Activated CD4-positive, alpha-beta T cell treated with anti-CD3 and anti-CD28 coated beads, Interleukin-10, Interleukin-2, amounts not matched to agents 100 ng/mL and 50 ng/mL, durations not matched to agents 16 hours and 8 hours (primary cell): ENCODE measurements at regions not wholly inside any gene's neighbourhood (a gene's known extent, or its start where the extent isn't known, plus 50 kb on each side); places are given as distances from the start of the nearest gene placed in this dataset.

Experiments
- DNase-seq: peaks from one replicate; pipeline ENCODE4 v3.0.0-alpha.2; 2020

DNA sequence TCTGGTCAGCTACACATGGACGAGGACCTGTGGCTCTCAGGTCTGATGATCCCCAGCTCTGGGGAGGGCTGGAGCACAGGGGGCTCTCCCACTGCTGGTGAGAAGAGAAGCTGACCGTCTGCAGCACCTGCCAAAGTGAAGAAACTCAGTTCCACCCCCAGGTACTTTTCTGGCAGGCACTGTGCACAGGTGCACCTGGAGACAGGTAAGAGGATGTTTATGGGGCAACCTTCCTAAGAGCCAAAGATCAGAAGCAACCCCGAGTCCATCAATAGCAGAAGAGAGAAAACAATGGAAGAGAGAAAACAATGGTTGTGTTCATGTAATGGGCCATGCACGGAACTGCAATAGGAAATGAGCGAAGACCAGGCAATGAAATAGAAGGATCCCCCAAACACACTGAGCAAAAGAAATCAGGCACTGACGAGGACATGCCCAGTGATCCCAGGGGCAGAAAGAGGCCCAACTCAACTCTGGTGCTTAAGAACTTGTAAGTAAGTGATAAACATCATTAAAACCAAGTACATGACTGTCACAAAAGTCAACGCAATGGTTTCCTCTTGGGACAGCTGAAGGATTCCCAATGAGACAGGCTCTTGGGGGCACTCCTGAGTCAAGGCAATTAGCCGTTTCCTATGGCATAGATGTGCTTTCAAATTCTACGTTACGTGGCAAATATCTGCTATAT lies 95.0 kb upstream of the ALDH1A3 start:
- no peak for DNase-seq

DNA sequence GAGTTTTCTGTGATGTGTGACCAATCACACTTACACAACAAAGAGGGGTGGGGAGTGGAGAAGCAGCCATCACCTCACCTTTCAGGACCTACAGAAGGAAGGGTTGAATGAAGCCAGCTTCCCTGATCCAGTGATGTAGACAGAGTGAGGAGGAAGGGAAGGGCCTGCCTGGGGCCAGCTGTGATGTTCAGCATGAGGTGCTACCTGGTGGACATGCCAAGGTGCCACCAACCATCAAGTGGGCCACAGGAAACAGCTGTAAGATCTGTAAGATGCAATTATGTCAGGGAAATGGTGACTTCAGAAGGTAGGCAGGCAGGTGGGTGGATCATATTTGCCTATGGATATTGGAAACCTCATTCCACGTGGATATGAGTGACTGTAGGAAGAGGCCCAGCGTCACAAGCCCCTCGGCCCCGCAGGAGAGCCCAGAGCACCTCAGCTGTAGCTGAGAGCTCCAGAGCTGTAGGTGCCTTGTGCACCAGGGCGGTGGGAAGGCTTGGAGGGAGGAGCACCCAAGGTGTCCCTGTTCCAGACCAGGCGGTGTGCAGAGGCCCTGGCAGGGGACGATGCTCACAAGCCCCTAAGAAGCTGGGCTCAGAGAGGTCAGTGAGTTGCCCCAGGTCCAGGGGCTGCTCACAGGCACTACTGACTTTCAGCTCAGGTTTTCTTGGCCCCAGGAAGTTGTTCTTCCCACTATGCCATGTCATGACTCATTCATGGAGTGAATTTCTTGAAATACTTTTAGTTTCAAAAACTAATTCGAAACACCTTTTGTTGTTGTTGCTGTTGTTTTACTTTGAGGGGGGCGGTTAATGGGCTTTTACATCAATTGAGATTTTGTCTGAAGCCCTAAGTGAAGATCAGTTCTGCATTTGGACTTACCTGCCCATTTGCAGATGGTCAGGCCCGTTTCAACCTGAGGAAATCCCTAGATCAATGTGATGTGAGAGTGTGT lies 94.2 kb upstream of the ALDH1A3 start:
- DNase-seq, result no peak

DNA sequence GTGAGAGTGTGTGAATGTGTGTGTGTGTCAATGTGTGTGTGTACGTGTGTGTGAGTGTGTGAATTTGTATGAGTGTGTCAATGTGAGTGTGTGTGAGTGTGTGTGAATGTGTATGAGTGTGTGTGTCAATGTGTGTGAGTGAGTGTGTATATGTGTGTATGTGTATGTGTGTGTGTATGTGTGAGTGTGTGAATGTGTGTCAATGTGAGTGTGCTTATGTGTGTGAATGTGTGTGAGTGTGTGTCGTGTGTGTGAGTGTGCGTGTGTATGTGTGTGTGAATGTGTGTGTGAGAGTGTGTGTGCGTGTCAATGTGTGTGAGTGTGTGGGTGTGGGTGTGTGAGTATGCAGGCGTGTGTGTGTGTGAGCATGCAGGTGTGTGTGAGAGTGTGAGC lies 93.5 kb upstream of the ALDH1A3 start:
- DNase-seq, result no peak

DNA sequence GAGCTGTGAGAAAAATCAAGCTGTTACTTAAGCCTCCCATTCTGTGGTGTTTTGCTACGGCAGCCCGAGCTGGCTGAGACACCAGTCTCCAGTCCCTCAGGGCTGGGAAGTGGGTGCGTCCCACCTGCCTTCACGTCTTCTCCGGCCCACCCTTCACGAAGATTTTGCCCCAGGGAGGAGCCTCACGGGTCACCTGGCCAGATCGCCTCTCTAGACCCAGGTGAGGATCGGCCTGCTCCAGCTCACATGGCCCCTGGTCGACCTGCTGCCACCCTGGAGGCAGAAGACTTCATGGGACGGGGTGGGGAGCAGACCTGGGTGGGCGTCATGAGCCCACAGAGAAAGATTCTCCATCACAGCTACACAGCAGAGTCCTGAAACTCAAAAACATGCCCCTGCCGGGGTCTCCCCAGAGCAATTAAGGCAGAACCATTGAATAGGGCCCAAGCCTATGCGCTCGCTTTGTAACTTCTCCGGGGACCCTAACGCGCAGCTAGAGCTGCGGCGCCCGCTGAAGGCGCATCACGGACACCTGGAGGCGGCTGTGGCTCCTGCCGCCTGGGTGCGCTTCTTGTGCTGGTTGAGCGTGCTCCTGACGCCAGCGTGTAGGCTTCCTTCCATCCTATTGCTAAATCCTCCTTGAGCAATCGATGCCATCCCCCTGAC lies 92.6 kb upstream of the ALDH1A3 start:
- no peak for DNase-seq

DNA sequence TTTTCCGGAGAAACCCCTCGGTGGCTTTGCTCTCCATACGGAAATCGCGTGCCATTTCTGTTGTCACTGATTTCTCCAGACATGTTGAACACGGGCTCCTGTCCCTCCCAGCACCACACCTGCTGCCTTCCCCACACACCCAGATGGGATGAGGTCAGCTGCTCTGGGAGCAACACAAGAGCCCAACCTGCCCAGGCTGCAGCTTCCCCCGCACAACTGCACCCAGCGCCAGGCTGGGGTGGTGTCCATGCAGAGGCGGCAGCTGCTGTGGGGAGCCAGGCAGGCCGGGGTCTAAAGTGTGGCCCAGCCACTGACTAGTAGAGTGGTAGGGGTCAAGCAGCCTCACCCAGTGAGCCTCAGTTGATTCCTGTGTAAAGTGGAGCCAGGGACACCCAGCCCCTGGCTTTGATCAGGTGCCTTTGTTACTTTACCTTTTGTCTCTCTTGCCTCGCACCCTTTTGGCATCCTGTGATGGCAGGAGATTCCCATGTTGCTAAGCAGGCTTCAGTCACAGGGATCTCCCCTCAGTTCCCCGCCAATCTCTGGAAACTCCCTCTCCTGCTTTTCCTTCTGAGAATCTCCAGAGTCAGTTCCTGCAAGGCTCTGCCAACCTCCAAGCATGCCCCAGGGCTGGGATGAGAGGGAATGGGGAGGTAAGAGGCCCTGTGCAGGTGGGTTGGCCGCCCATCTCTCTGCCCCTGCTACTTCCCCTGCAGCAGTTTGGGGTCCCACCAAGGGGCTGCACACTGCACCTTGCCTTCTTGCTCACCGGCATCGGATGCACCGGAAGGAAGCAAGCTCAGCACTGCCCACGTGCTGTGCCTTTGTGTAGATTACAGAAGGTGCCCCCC lies 91.8 kb upstream of the ALDH1A3 start:
- DNase-seq, result no peak

DNA sequence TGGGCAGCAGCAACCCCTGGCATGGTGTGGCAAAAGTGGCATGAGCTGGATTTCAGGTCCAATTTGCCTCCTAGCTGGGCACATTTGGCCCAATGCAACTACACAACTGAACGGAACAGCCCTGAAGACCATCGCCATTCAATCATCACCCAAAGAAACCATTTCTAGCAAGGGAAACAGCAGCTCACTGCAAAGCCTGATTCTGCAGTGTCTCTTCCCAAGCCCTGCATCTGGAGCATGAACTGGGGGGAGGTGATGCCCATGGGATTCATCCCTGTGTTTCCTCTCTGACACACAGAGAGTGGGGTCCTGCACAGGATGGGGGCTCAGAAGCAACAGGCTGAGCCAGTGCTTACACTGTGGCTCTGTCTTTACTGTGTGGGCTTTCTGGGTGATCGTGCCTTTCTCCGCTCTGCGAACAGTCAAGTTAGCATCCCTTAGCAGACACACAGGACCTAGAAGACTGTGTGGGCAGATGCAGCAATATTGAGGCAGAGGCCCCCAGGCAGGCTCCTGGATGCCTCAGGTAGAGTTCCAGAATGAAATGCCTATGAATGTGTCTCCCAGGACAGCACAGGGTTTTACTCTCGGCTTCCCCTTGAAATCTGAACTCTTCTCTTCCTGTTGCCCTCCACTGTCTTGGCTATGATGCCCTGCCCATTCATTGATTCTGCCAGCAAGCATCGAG lies 91.1 kb upstream of the ALDH1A3 start:
- no peak for DNase-seq

DNA sequence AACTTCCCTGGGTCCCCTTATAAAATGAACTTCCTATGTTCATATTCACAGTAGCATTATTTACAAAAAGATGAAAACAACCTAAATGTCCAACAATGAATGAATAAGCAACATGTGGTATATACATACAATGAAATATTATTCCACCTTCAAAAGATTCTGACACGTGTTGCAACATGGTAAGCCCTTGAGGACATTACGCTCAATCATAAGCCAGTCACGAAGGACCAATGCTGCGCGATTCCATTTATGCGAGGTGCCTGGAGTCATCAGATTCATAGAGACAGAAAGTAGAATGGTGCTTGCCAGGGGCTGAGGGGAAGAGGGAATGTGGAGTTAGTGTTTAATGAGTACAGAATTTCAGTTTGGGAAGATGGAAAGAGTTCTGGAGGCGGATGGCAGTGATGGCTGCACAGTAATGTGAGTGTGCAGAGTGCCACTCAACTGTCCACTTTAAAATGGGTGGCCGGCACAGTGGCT lies 88.8 kb upstream of the ALDH1A3 start:
- DNase-seq, result no peak

DNA sequence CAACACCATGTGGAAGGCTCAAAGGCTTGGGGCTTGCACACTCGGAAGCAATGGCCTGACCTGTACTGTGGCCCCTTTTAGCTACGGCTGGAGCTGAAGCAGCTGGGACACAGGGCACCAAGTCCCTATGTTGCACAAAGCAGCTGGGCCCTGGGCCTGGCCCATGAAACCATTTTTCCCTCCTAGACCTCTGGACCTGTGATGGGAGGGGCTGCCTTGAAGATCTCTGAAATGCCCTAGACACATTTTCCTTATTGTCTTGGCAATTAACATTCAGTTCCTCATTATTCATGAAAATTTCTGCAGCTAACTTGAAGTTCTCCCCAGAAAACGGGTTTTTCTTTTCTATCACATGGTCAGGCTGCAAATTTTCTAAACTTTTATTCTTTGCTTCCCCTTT lies 85.6 kb upstream of the ALDH1A3 start:
- no peak for DNase-seq

DNA sequence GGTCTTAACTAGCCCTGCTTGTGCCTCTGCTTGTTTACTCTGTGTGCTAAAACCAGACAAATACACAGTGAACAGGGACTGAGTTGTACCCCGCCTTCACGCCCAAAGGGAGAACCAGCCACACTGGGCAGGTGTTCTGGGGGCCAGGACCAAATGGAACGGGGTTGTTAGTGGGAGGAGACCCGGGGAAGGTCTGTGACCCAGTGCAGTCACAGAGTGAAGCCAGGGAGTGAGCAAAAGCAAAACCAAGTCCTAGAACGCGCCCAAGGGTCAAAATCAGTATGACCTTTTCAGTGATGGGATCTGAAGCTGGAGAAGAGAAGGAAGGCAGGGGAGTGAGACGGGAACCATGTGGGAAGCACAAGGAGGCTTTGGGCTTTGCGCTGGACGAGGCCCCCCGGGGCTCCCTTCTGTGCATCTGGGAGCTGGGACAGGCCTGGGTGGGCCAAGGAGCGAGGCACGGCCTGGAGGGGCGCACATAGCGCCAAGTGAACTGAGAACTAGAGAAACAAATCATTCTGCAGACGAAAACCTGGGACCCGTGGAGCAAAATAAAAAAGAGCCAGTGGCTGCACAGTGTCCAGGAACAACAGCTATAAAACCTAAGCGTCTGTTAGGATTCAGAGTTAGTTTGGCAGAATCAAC lies 78.3 kb upstream of the ALDH1A3 start:
- no peak for DNase-seq

DNA sequence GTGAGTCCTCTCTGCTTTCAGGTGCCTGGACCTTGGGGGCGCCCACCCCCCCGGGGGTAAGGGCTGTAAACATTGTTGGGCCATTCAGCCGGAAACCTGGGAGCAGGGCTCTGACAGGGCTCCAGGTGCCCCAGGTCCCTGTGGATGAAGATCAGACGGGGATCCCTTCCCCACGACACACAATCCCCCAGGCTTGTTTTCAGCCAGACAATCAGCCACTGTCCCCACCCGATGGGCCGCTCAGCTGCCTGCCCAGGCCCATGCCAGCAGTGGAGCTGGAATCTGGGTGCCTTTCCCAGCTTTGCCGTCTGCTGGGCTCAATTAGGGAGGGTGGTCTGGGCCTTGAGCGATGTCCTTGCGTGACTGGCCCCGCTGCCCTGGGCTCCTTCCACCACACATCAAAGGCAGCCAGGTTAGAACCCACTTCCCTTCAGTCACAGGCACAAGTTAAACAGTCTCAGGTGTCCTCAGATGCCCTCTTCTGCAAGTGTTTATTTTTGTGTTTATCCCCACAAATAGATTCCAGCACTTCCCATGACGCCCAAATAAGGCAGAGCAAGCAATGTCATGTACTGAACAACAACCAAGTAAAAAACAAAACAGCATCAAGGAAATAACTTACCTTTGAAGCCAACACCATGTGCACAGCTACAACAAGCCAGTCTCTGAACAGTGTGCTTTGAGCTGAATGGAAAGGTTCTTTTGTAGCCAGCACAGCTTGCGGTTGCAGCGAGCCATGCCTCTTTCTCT lies 77.0 kb upstream of the ALDH1A3 start:
- no peak for DNase-seq

DNA sequence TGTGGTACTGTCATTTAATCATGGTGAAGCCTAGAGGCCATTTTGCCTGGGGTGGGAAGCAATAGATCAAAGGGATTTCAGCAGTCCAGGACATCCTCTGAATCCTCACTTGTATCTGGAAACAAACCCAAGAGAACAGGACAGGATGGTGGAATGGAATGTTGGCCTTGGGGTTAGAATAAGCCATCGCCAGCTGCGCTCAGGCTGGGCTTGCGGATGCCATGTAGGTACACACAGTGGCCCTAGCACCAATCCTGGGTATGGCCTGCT lies 76.5 kb upstream of the ALDH1A3 start:
- no peak for DNase-seq

DNA sequence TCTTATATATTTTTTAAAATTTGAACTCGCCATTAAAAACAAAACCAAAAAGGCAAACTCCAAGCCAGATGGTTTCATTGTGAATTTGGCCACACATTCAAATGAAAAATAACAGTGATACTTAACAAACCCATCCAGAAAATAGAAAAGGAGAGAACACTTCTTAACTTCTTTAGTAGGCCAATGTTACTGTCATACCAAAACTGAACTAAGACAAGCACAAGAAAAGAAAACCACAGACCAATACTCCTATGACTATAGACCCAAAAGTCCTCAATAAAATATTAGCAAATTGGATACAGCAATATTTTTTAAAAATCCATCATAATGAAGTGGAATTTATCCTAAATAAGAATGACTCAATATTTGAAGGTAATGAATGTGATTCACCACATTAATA lies 73.5 kb upstream of the ALDH1A3 start:
- peak; percentile 17 for DNase-seq

DNA sequence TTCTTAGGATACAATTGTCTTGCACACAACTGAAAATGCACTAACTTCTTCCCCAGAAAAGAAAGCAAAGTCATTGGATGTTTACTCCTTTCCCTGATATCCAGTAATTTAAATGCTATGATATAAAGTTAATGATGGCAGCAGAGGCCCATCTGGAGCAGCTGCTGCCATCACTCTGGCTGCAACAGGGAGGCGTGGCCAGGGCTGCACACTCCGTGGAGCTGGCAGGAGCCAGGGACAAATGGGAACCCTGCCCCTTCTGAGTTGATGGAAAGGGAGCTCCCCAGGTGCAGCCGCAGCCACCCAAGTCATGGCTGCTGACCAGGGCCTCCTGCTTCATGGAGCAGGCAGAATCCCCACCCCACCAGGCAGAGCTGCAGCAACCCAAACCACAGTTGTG lies 72.6 kb upstream of the ALDH1A3 start:
- DNase-seq, result no peak

DNA sequence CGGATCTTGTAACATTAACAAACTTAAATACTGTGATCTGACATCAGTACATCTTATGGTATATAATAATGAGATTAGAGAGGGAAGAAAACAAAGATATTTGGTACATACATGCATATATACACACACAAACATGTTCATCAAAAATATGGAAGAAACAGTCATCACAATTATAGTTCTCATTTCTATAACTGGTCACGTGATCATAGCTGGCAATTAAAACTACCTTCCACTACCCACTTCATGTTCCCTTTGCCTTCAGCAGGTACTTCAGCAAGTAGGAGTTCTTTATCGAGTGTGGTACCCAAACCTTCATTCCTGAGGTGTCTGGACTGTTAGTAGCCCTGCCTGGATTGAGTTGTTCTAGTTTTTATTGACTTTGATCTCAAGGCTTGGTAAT lies 70.9 kb upstream of the ALDH1A3 start:
- no peak for DNase-seq

DNA sequence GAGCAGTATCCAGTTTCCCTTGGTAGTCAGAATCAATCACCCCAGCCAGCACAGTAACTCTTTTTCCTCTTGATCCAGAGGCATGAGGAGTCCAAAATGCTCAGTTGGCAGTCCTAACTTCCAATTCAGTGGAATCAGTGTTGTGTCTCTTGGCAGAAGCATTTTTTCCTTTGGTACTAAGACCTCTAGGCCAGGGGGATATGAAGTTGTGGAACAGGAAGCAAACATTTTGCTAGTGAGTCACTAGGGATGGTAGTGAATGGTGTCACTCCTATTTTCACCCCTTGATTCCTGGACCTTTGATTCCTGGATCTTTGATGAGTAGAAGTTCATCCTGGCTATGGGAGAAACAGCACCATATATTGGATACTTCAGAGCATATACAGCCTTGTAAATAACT lies 70.5 kb upstream of the ALDH1A3 start:
- DNase-seq, result no peak

DNA sequence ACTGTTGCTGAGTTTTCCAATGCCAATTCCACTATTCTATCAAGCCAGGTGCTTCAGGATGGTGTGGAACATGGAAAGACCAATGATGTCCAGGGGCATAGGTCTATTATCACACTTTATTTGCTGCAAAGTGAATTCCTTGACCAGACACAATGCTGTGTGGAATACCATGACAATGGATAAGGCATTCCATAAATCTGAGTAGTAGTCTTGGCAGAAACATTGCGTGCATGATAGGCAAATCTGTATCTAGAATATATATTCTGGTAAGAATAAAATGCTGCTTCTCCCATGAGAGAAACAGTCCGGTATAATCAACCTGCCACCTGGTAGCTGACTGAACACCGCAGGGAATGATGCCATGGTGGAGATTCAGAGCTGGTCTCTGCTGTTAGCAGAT lies 70.0 kb upstream of the ALDH1A3 start:
- DNase-seq, result no peak

DNA sequence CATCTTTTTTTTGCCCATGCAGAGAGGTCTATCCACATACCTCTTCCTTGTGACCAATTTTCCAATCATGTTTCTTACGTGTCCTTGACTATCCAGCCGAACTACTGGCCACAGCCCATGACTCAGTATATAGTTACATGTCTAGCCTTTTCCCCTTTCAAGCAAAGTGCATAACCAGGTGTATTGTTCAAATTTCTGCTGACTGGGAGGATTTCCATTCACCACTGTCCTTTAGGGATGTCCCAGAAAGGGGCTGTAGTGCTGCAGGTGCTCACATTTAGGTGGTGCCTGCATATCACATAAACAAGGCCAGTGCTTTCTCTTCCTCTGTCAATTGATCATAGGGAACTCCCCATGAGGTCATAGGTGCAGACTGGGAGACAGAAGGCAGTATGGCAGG lies 69.4 kb upstream of the ALDH1A3 start:
- no peak for DNase-seq

DNA sequence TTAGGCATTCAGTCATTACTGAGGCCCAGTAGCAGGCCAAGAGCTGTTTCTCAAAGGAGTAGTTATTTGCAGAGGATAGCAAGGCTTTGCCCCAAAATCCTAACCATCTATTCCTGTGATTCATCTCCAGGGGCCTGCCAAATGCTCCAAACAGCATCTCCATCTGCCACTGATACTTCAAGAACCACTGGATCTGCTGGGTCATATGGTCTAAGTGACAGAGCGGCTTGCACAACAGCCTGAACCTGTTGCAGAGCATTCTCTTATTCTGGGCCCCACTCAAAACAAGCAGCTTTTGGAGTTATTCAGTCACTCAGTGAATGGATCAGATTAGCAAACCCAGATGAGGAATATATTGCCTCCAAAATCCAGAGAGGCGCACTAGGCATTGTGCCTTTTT lies 68.8 kb upstream of the ALDH1A3 start:
- no peak for DNase-seq

DNA sequence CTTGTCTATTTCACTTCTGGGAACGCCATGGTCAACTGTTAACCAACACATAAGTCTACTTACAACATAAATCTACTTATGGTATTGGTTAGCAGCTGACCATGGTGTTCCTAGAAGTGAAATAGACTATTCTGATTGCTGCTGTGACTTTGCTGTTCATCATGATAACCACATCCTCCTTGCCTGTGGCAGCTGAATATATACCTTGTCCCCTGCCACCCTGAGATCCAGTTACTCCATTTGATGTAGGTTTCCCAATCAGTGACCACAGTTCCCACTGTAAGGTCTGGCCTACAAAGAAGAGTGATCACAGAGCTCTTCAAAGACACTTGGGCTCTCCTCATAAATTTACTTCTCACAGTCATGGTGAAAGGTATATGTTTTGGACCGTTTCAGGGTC lies 66.8 kb upstream of the ALDH1A3 start:
- DNase-seq, result no peak

DNA sequence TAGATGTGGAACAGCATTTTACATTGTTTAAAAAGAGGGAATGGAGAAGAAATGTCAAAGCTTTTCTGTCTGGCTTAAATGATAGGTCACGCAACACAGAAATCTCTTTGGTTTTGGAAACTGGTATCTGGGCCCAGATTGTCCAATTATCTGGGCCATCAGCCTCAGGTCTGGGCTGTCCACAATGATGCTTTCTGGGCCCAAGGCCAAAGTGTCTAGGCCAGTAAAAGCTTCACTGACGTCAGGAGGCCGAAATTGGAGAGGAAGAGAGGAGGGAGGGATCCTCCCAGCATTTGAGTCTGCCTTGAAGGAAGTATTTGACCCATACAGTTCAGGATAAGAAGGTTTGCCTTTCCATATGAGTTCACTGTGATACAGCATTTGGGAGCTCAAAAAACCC lies 60.7 kb upstream of the ALDH1A3 start:
- DNase-seq, result no peak

DNA sequence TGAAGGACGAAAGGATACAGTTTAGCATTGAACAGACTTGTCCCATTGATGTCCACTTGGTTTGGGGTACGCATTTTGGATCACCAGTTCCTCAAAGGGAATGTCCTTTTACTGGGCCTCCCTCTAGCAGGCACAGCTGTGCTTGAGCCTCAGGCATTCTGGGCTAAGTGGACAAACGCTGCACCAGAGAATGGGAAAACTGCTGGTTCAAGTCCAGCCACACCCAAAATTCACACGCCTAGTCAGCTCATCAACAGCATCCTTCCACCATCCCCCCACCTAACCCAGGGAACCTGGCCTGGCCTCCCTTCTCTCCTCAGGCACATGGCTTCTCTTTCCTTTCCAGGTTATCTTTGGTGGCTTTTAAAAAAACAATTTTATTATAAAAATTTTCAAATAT lies 59.1 kb upstream of the ALDH1A3 start:
- no peak for DNase-seq
